ENCODE measurements at regions not wholly inside any gene's neighbourhood (a gene's known extent, or its start where the extent isn't known, plus 50 kb on each side); places are given as distances from the start of the nearest gene placed in this dataset.
A peak's percentile ranks its signal among the peaks of the same experiment; 100 is the strongest.

DNA sequence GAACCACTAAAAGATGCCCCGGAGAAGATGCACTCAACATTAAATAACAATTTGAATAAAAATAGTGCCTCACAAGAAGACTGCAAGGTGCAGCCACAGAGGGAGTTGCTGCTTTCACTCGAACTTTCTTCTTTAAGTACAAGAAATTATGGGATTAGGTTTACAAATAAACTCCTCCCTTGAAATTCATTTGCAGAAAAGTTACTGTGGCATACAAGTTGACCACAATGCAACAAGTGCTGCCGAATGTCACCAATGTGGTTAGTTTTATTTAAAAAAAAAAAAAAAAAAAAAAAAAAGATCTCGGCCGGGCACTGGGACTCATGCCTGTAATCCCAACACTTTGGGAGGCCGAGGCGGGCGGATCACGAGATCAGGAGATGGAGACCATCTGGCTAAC is 76.8 kb upstream of the RAB4A start:
- TF ChIP-seq, protein P1, sequence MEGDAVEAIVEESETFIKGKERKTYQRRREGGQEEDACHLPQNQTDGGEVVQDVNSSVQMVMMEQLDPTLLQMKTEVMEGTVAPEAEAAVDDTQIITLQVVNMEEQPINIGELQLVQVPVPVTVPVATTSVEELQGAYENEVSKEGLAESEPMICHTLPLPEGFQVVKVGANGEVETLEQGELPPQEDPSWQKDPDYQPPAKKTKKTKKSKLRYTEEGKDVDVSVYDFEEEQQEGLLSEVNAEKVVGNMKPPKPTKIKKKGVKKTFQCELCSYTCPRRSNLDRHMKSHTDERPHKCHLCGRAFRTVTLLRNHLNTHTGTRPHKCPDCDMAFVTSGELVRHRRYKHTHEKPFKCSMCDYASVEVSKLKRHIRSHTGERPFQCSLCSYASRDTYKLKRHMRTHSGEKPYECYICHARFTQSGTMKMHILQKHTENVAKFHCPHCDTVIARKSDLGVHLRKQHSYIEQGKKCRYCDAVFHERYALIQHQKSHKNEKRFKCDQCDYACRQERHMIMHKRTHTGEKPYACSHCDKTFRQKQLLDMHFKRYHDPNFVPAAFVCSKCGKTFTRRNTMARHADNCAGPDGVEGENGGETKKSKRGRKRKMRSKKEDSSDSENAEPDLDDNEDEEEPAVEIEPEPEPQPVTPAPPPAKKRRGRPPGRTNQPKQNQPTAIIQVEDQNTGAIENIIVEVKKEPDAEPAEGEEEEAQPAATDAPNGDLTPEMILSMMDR (IDR thresholded peaks at IDR 0.05; ENCODE audit: extremely low read depth, missing control alignments): no peak
- DNase-seq (ENCODE audit: low spot score): no peak

DNA sequence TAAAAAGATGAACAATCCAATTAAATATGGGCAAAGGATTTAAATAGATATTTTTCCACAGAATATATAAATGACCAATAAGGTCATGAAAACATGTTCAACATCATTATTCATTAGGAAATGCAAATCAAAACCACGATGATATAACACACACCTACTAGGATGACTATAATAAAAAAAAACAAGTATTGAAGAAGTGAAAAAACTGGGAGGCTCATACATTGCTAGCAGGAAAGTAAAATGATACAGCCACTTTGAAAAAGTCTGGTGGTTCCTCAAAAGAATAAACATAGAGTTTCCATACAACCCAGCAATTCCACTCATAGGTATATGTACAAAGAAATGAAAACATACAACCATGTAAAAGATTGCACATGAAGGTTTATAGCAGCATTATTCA is 75.7 kb upstream of the RAB4A start:
- TF ChIP-seq, protein P1 (IDR thresholded peaks at IDR 0.05; ENCODE audit: extremely low read depth, missing control alignments): no peak
- DNase-seq (ENCODE audit: low spot score): no peak

DNA sequence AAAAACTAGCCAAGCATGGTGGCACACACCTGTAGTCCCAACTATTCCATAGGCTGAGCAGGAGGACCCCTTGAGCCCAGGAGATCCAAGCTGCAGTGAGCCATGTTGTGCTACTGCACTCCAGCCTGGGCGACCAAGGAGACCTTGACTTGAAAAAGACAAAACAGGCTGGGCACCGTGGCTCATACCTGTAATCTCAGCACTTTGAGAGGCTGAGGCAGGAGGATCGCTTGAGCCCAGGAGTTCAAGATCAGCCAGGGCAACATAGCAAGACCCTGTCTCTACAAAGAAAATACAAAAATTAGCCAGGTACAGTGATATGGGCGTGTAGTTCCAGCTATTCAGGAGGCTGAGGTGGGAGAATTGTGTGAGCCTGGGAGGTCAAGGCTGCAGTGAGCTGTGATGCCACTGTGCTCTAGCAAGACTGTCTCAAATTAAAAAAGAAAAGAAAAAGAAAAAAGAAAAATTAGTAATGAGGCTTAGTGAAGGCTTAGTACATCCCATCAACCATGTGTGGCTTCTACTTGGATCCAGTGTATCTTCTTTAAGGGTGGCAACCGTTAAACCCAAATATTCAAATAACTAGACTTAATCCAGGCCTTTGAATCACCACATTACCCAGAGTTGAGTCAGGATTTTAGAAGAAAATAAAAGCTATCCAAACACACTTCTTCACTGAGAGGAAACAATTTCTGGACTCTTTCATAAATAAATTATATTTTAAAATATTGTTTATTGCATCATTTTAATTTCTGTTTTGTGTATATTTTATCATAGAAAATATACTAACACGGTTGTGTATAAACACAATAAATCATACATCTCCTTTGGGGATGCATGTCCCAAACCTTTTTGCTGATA is 74.3 kb upstream of the RAB4A start:
- TF ChIP-seq, protein P1 (IDR thresholded peaks at IDR 0.05; ENCODE audit: extremely low read depth, missing control alignments): no peak

DNA sequence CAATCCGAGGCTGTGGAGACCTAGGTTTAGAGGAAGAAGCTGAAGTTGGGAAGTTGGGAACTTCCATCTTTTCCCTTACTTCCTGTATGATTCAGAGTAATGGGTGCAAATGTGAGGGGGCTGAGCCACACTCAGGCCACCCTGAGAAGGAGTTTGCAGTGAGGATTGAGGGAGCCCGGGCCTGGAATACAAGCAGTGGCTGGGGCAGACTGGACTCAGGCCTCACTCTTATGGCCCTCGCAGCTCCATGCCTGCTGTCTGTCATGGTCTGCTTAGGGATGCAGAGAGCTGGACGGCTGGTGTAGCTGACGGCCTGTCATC is 73.7 kb upstream of the RAB4A start:
- no peak for DNase-seq (ENCODE audit: low spot score)
- TF ChIP-seq, protein P1 (IDR thresholded peaks at IDR 0.05; ENCODE audit: extremely low read depth, missing control alignments): no peak

More for the DNA sequence above, 74.3 kb upstream of the RAB4A start:
- DNase-seq (ENCODE audit: low spot score): no peak

DNA sequence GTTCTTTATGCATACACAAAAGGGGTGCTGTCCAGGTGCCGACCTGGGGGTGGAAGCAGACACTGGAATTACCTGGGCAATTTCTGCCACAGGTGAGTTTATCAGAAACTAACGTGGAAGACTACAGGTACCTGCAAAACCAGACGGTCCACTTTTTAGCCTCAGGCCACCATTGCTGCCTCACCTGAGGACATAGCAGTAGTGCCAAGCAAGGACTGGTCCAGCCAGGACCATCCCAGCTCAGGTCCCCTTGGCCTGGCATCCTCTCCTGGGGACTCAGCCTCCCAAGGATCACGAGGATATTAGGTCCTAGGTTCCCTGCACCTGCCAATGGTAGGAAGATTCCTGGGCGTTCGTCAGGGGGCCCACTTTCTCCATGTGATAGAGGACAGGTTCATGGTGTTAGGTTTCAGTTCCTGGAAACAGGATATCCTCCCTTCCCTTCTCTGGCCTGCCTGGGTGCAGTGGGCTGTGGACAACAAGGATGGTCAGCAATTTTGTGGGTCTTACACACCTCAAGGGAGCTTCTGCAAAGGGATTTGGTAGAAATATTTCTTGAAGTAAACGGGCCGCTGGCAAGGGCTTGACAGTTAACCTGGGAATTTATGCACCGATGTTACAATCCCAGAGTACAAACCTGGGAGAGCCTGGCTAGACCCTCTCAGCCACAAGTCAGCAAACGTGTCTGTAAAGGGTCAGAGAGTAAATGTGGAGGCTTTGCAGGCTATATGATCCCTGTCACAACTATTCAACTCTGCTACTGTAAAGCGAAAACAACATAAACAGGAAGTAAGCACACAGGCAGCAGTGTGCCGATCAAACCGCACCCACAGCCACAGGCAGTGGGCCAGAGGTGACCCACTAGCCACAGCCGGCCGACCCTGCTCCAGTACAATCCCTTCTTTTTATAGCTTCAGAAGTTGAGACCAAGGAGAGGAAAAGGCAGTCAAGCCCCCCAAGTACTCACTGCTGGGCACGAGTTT is 71.4 kb upstream of the RAB4A start:
- TF ChIP-seq, protein P1 (IDR thresholded peaks at IDR 0.05; ENCODE audit: extremely low read depth, missing control alignments): no peak
- peak; percentile 32 for DNase-seq (ENCODE audit: low spot score)

DNA sequence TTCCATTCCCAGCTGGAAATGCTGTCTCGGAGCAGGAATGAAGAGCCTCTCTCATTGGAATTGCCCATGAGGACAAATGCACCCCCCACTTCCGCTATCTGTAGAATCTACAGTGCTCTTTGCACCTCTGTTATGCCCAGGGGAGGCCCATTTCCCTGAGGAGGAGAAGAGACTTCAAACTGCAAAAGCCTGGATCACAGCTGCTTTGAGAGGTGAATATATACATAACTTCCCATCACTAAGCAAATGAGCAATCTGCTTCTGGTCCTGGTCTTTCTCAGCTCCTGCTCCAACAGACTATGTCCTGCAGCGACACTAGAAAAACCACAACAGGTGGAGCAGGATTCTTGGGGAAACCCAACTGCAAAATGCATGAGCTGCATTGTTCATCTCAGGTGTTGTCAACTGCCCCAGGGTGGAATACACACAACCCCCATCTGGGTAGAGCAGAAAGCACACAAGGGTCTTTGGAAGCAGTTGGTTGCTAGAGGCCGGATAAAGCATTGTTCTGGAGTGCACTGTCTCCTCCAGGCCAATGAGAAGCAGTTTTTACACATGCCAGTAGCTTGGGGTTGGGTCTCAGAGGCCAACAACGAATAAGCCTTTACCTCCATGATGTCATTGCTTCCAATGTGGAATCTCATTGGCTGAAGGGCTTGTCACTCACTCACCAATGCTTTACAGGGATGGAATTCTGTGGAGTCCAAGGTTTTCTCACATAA is 67.7 kb upstream of the RAB4A start:
- DNase-seq (ENCODE audit: low spot score): no peak
- TF ChIP-seq, protein P1 (IDR thresholded peaks at IDR 0.05; ENCODE audit: extremely low read depth, missing control alignments): no peak

All from GM20000 (cell line).